Endothelial cell of umbilical vein (primary cell): ENCODE measurements at regions not wholly inside any gene's neighbourhood (a gene's known extent, or its start where the extent isn't known, plus 50 kb on each side); places are given as distances from the start of the nearest gene placed in this dataset.

Source experiments
- BruUV-seq: library from RNA; stranded (reverse); fragments of 400-500 nt; replicated peaks from 2 replicates; lab custom pipeline; 2021; lab: Mats Ljungman, UMichigan
- CTCF ChIA-PET: fragments of 300-600, 350-600 bp; sonication (Branson Sonifier 250); formaldehyde crosslinking; loops from one replicate; lab custom pipeline; 2021; ENCODE audit warnings: antibody characterized with exemption, inconsistent platforms; lab: Charles Lee
- POLR2A ChIA-PET: fragments of 300-600, 350-600 bp; sonication (Branson Sonifier 250); formaldehyde crosslinking; loops from one replicate; lab custom pipeline; 2021; ENCODE audit warnings: antibody characterized with exemption, inconsistent platforms; lab: Charles Lee
- DNase-seq: peaks from one replicate; pipeline ENCODE4 v3.0.0-alpha.2; 2011; ENCODE audit warnings: low read depth, low spot score
- FAIRE-seq: peaks from 2 replicates; lab custom pipeline; 2011; peaks lifted over from hg19 to GRCh38; lab: Jason Lieb, UNC
- H2AFZ ChIP-seq: 2 replicates; pipeline ENCODE4 v1.6.0; 2012; ENCODE audit warnings: low read depth, low read length, control low read depth, inconsistent platforms
- H3K27ac ChIP-seq: 2 replicates; pipeline ENCODE4 v1.5.1; 2011; ENCODE audit warnings: low read depth, mild to moderate bottlenecking, control low read depth, low read length, moderate library complexity; ENCODE audit not compliant: insufficient read depth
- H3K27me3 ChIP-seq, 2 experiments: 2 replicates each; pipeline versions ENCODE4 v1.6.0 to v1.6.1; 2011; ENCODE audit warnings: low read length in 2 of 2, mixed read lengths in 1 of 2; ENCODE audit not compliant: control insufficient read depth in 2 of 2, insufficient read depth in 2 of 2
- H3K36me3 ChIP-seq, 2 experiments: 2 replicates in 1 of 2; 3 replicates in 1 of 2; pipeline ENCODE4 v1.5.1; 2011; ENCODE audit warnings: low read length in 2 of 2, mild to moderate bottlenecking in 1 of 2, moderate library complexity in 1 of 2; ENCODE audit not compliant: control insufficient read depth in 2 of 2, insufficient read depth in 2 of 2; ENCODE audit errors: extremely low read depth in 1 of 2
- H3K4me1 ChIP-seq: 3 replicates; pipeline ENCODE4 v1.5.1; 2011; ENCODE audit warnings: mild to moderate bottlenecking, low read length; ENCODE audit not compliant: control insufficient read depth, insufficient read depth; ENCODE audit errors: extremely low read depth
- H3K4me2 ChIP-seq: 2 replicates; pipeline ENCODE4 v1.6.1; 2011; ENCODE audit warnings: low read length, control low read depth, mixed read lengths; ENCODE audit not compliant: insufficient read depth
- H3K4me3 ChIP-seq, 3 experiments: fragments of 200-600 bp in 1 of 3; sonication (generic), shearing (Covaris generic) in 1 of 3; replicated peaks in 1 of 3; 2 replicates each; pipeline ENCODE4 v1.5.1; 2011 to 2016; ENCODE audit warnings: control low read depth in 3 of 3, low read length in 3 of 3, mild to moderate bottlenecking in 2 of 3, inconsistent platforms in 1 of 3, low read depth in 1 of 3, moderate library complexity in 1 of 3; ENCODE audit not compliant: insufficient read depth in 1 of 3
- H3K79me2 ChIP-seq: 2 replicates; pipeline ENCODE4 v1.6.0; 2012; ENCODE audit warnings: low read length, inconsistent platforms; ENCODE audit not compliant: control insufficient read depth, insufficient read depth
- H3K9ac ChIP-seq: replicated peaks from 2 replicates; pipeline ENCODE3; 2011; ENCODE audit warnings: low read length, control low read depth; ENCODE audit not compliant: insufficient read depth; ENCODE audit errors: extremely low read depth
- H3K9me1 ChIP-seq: replicated peaks from 3 replicates; pipeline ENCODE4 v1.6.0; 2011; ENCODE audit warnings: mild to moderate bottlenecking, low read length; ENCODE audit not compliant: control insufficient read depth, insufficient read depth; ENCODE audit errors: extremely low read depth
- H3K9me3 ChIP-seq: replicated peaks from 2 replicates; pipeline ENCODE4 v1.5.1; 2012; ENCODE audit warnings: low read length, inconsistent platforms; ENCODE audit not compliant: control insufficient read depth, insufficient read depth
- H4K20me1 ChIP-seq: replicated peaks from 2 replicates; pipeline ENCODE3; 2011; ENCODE audit warnings: mild to moderate bottlenecking, low read length; ENCODE audit not compliant: control insufficient read depth, insufficient read depth; ENCODE audit errors: extremely low read depth
- CTCF ChIP-seq, 2 donors: IDR thresholded peaks; 1 replicate in 1 of 2; 2 replicates in 1 of 2; pipeline ENCODE4 v1.5.1; 2011; ENCODE audit warnings: low read length in 2 of 2, mild to moderate bottlenecking in 2 of 2, moderate library complexity in 2 of 2, control low read depth in 1 of 2, inconsistent platforms in 1 of 2, low read depth in 1 of 2; ENCODE audit not compliant: insufficient read depth in 1 of 2; ENCODE audit errors: extremely low read depth in 1 of 2
- EZH2 ChIP-seq: IDR thresholded peaks from 2 replicates; pipeline ENCODE4 v1.6.1; 2012; ENCODE audit warnings: borderline replicate concordance, low read depth, mild to moderate bottlenecking, moderate library complexity, low read length, inconsistent platforms; ENCODE audit not compliant: severe bottlenecking
- FOS ChIP-seq: IDR thresholded peaks from 2 replicates; pipeline ENCODE4 v1.6.1; 2011; ENCODE audit warnings: mild to moderate bottlenecking, low read length, moderate library complexity, borderline replicate concordance; ENCODE audit not compliant: insufficient read depth
- GATA2 ChIP-seq: IDR thresholded peaks from 2 replicates; pipeline ENCODE4 v1.7.0; 2011; ENCODE audit warnings: low read depth, mild to moderate bottlenecking, moderate library complexity, mixed read lengths, low read length; ENCODE audit not compliant: insufficient read length, insufficient read depth
- JUN ChIP-seq: IDR thresholded peaks from 2 replicates; pipeline ENCODE4 v1.6.1; 2011; ENCODE audit warnings: borderline replicate concordance, low read depth; ENCODE audit not compliant: insufficient read length, insufficient read depth
- MAX ChIP-seq: IDR thresholded peaks from 2 replicates; pipeline ENCODE4 v1.6.1; 2011; ENCODE audit not compliant: insufficient read depth, insufficient read length
- MYC ChIP-seq: IDR thresholded peaks from one replicate; pipeline ENCODE4 v1.6.1; 2011; ENCODE audit warnings: mild to moderate bottlenecking, low read depth, low read length
- POLR2A ChIP-seq: IDR thresholded peaks from 2 replicates; pipeline ENCODE4 v1.6.1; 2012; ENCODE audit warnings: low read depth, mild to moderate bottlenecking, control low read depth, low read length
- dilution Hi-C: fragments of 300-500 bp; cut with MboI; formaldehyde crosslinking; loops from one replicate; pipeline ENCODE4 v1.15.0; 2019; ENCODE audit warnings: low sequenced_read_pairs; ENCODE audit not compliant: extremely low pct_ligation_motif_present
- intact Hi-C: fragments of 100-400 bp; cut with micrococcal nuclease; formaldehyde crosslinking; loops from one replicate; pipeline ENCODE4 v1.10.0; 2022

GRCh38 chr14:53249059-53249458 lies 95.9 kb upstream of the DDHD1 start:
- CTCF ChIA-PET, result no interaction called here
- Histone ChIP-seq H3K9me3 (no peaks in the 10 kb centered on the region), H3K27me3 (no peaks in the 10 kb centered on the region), H3K27ac (no peak overlapping the region), H3K79me2 (no peaks in the 10 kb centered on the region), H3K4me3 (no peak overlapping the region), H3K4me1 (no peaks in the 10 kb centered on the region), H3K9ac (no peak overlapping the region), H2AFZ (no peak overlapping the region), H3K4me2 (no peak overlapping the region), H3K9me1 (no peaks in the 10 kb centered on the region), H3K36me3 (no peaks in the 10 kb centered on the region), H4K20me1 (no peaks in the 10 kb centered on the region)
- no peak for FAIRE-seq
- dilution Hi-C loops (no loop called here), intact Hi-C loops (no loop called here)
- TF ChIP-seq GATA2 (no peak), FOS (peak; percentile 24), CTCF (IDR thresholded peaks at IDR 0.05; ENCODE audit: extremely low read depth in 1 of 2, insufficient read depth in 1 of 2, low read depth in 1 of 2, low read length in 2 of 2) (no peak), EZH2 (no peak), JUN (no peak), MAX (no peak), MYC (no peak), POLR2A (no peak)
- no peak for DNase-seq
- BruUV-seq, result no TSS peak
- POLR2A ChIA-PET, result no interaction called here
